ENCODE measurements at regions not wholly inside any gene's neighbourhood (a gene's known extent, or its start where the extent isn't known, plus 50 kb on each side); places are given as distances from the start of the nearest gene placed in this dataset.
"Not testable (repeated sequence)": the region's sequence is repeated elsewhere in the genome, so short reads cannot be mapped to it uniquely, and the experiment has no call there.

- DNase-seq = no peak
Measured at GRCh38 chr17:51435171-51435552, 174.8 kb downstream of the UTP18 start.

DNA sequence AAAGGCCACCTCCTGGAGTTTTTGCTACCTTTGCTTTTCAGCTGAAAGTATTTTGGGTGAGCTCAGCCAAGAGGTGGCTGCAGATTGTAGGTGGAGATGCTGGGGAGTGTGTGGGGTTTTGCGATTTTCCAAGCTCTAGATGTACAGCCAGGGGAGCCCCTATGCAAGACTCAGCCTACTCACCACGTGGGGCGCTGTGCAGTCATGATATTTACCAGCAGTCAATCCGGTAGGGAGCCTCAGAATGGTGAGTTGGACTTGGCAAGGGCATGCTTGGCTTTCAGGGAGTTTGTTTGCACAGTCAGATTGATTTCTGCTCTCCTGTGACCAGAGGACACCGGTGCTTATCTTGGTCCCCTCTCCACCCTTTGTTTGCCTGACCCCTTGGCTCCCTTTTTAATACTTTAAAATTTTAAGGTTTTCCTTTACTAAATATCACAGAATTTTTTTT, 175.3 kb downstream of the UTP18 start:
- peak in 11 of 51 donors; percentile 5 to 31 (median 14) for DNase-seq

DNA sequence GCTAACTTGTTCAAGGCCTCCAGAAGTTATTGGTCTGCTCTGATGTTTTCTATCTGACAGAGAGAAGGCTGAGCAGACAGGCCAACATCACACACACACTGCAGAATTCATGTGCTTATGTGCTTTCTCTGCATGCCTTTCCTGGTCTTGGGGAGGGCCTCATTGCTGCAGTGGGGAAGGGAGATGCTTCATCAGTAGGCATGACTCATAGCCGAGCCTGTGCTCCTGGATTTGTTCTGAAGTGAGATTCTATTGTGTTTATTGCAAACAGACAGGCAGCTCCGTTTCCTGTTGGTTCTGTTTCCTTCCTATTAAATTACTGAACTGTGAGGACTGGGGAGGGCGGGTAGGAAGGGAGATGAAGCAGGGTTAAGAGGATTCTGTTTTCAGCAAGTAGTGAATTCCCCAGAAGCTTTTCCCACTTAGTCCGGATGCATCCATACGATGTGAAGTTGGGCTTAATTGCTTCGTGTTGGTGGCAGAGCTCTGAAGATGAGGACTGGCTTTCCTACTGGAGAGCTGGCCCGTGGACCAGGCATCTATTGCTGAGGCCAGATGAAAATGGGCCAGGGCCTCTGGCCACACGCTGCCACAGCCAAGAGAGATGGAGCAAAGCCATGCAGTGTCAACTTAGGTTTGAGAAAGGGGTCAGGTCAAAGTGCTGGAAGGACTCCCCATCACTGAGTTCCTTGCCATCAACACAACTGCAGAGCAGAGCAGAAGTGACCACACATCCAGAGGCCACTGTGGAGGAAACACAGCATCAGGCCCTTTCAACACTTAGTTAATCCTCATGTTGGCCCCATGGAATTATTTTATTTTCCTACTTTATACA, 179.3 kb downstream of the UTP18 start:
- peak in 7 of 51 donors; percentile 3 to 28 (median 18) for DNase-seq

DNA sequence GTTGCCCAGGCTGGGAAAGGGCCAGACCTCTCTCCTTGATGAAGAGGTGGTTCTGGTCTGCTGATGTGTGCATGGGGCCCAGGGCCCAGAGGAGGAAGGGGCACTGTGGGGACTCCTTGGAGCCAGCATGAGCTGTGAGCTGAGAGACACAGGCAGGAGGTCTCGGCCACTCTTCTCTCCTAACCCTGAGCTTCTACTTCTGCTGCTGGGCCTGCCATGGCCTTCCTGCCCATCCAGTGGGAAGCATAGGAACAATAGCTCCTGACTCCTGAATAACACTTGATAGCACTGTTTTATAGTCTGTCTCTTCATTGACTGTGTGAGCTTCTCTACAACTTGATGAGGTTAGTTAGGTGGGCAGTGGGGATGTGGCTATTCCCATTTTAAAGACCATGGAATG, 181.1 kb downstream of the UTP18 start:
- no peak for DNase-seq

DNA sequence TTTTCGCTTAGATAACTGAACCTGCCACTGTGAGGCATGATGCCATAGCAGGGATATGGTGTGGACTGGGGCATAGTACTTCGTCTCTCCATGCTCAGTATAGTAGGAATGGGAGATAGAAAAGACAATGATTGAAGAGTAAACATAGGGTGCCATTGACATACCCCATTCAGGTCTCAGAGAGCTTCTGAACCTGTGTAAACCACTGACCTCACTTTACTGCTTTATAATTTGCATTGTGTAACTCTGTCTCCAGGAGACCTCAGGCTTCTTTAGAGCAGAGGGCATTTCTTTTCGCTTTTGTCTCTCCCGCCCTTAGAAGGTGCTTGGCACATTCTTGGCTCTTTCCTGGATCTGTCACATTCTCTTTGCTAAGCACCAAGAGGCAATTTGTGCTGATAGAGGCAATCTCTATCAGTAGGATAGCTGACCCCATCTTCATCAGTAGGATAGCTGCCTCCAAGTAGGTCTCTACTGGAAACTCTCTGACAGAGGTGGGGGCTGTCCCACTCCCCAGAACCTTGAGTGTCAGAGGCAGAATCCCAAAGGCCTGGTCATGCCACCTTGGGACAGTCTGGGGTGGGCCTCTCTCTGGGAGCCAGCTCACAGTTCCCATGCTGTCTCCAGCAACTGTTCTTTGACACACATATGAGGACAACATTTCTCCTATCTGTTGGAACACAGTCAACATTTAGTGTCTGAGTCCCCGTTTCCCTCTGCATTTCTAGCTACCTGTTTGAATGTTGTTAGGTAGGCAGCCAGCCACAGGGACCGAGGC, 181.9 kb downstream of the UTP18 start:
- no peak for DNase-seq

DNA sequence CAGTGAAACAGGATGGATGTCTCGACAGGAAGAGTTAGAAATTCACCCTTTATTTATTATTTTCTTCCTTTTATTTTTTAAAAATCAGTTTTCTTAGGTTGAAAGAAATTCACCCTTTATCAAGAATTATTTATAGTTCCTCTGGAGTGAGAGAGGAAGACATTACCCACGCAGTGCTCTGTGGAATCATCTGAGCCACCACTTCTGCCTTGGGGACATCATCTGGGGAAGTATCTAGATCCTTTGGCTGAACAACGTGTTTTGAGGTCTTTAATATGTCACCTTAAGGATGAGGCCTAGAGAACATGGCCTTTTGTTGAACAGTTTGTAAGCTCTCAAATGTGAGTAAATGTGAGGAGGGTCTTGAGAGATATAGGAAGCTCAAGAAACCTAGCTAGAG, 183.3 kb downstream of the UTP18 start:
- no peak for DNase-seq

GRCh38 chr17:51445946-51446345, 185.6 kb downstream of the UTP18 start:
- DNase-seq = no peak

- no peak for DNase-seq
Measured at GRCh38 chr17:51454456-51454978, 194.2 kb downstream of the UTP18 start.

- no peak for DNase-seq
Measured at GRCh38 chr17:51455211-51455610, 194.9 kb downstream of the UTP18 start.

DNA sequence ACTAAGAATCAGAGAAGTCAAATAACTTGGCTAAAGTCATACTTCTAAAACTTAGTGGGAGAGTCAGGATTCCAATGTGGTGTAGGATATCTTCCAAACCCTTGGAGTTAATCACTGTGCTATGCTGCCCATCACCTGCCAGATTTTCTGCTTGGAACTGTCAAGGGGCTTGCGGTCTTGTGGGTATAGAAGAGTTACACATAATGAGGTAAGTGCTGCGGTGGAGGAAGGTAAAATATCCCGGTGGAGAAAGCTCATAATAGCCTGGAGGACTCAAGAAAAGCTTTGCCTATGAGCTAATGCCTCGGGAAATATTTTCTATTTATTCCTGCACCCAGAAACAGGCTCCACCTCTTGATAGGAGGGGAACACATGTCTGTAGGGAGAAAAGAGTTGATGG, 195.6 kb downstream of the UTP18 start:
- DNase-seq = no peak

GRCh38 chr17:51456942-51457341, 196.6 kb downstream of the UTP18 start:
- no peak for DNase-seq

DNA sequence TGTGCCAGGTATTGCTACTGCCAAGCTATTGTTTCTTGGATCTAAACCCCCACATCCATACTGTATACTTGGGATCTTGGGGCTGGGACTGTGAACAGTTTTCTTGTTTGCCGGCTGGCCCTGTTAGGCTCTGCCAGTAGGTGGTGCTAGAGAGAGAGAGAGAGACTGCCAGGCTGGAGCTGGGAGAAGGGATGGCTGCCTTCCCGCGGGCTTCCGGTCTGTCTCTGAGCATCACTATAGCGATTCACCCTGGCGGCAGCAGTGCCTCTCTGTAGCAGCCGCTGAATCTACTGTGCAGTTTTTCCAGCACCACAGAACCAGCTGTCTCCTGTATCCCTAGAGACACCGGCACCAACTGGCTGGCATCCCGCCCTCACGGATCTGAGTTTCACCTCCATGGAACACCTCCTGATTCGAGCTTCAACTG, 201.2 kb downstream of the UTP18 start:
- DNase-seq = peak in 19 of 51 donors; percentile 1 to 41 (median 9)

DNA sequence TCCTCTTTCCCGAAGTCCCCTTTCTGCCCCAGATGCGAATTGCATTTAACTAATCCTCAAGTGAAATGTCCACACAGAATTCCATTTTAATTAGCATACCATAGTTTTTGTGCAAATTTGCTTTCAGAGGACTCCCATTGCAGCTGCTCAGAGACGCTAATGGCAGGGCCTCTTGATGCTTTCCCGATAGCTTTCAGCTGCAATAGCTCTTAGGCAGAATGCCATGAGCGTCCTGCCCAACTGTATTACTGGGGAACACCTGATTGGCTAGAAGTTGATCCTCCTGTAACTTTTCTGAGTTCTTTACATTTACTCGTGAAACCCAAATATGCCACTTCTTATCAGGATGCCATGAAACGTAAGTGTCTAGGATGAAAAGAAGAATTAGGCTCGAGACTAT, 203.0 kb downstream of the UTP18 start:
- DNase-seq = no peak

GRCh38 chr17:51467336-51467735, 207.0 kb downstream of the UTP18 start:
- DNase-seq = no peak

DNA sequence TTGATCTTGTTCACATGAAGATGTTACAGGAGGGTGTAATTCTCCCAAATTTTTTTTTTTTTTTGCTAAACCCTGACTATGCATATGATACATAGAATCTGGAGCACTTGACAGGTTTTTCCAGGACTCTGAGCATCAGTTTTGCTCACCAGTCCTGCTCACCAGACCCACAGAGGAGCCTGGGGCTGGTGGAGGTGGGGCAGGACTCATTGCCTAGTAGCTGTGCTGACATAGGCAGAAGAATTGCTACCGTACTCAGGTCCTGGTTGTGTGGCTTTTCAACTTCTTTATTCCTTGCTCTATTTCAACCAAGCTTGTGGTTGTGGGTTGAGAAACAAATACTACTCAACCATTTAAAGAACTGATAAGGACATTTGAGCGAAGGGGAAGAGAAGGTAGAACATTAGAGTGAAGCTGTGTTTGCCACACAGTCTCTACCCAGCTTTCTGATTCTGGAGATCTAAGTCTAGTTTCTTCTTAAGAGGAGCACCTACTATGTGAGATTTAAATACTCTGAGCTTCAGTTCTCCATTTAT, 212.4 kb downstream of the UTP18 start:
- DNase-seq = no peak

GRCh38 chr17:51474764-51475163, 214.4 kb downstream of the UTP18 start:
- DNase-seq = no peak

GRCh38 chr17:51475730-51476129, 215.4 kb downstream of the UTP18 start:
- no peak for DNase-seq

DNA sequence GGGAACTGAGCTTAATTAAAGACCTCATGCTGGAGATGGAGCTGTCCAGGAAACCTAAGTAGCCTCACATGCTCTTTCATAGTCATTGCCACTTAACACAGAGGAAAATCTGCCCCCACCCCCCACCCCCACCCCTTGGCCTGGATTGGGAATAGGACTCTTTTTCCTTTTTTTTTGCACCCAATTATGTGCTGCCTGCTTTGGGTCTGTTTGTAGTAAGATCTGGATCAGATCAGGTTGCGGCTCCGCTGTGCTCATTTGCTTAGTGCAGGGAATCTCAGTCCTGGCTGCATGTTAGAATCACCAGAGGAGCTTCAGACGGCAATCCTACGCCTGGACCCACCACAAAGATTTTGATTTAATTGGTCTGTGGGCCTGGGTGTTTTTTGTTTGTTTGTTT, 219.0 kb downstream of the UTP18 start:
- DNase-seq = peak in 1 of 51 donors; percentile 4

GRCh38 chr17:51481370-51481769, 221.0 kb downstream of the UTP18 start:
- DNase-seq = no peak

DNA sequence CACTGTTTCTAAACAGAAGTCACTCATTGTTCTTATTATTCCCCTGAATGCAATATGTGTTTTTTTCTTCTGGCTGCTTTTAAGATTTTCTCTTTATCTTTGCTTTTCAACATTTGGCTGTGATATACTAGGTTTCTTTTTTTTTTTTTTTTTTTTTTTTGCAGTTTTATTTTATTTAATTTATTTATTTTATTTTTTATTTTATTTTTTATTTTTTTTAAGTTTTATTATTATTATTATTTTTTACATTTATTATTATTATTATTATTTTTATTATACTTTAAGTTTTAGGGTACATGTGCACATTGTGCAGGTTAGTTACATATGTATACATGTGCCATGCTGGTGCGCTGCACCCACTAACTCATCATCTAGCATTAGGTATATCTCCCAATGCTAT, 221.9 kb downstream of the UTP18 start:
- DNase-seq = not testable (repeated sequence)

DNA sequence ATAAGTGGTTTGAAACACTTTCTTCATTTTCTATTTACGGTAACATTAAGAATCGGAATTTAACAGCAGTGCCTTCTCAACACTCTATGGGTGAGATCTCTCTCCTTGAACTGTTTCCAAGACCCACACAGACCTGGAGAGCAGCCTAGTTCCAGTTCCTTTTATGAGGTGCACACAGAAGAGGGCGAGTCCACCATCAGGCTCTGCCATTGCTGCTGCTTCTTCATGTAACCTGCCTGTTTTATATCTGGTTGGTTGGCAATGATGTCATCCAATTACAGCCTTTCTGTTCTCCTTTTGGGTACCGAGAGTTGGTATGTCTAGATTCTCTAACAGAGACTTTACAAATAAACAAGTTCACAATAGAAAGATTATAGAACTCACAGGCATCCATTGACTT, 225.7 kb downstream of the UTP18 start:
- peak in 5 of 51 donors; percentile 1 to 6 (median 5) for DNase-seq

DNA sequence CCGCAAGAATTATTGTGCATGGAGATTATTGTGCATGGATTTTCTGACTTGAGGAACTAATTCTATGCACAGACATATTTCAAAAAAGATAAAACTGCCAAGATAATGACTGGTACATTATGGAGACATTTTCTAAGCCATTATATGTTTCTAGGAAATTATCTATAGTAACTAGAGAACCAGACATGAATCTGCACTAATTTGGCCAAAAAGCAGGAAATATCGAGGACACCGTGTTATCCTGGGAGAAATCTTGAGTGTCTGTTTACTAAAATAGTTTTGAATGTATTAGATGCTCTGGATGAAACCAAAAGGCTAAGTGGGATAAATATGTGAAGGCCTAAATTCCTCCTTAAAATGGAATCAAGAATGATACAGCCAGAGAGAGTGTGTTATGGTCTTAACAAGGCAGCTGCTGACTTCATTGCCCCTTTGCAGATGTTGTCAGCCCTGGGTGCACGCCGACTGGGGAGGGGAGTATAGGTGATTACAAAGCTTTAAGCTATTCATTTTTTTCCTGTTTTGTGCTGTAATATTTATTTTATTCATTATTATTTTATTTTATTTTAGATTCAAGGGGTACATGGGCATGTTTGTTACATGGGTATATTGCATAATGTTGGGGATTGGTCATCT, 226.7 kb downstream of the UTP18 start:
- DNase-seq = no peak

All from hypothalamus (tissue), 51 donors.